ENCODE measurements at regions not wholly inside any gene's neighbourhood (a gene's known extent, or its start where the extent isn't known, plus 50 kb on each side); places are given as distances from the start of the nearest gene placed in this dataset.
"Not testable (repeated sequence)": the region's sequence is repeated elsewhere in the genome, so short reads cannot be mapped to it uniquely, and the experiment has no call there.

DNA sequence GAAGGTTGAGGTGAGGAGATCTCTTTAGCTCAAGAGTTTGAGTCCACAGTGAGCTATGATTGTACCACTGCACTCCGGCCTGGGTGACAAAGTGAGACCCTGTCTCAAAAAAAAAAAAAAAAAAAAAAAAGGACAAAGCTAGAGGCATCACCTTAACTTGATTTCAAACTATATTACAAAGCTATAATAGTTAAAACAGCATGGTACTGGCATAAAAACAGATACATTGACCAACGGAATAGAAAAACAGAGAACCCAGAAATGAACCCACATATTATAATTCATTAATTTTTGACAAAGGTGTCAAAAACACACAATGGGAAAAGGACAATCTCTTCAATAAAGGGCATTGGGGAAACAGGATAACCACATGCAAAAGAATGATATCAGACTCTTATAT is 50.8 kb upstream of the MBOAT1 start:
- no peak for DNase-seq

DNA sequence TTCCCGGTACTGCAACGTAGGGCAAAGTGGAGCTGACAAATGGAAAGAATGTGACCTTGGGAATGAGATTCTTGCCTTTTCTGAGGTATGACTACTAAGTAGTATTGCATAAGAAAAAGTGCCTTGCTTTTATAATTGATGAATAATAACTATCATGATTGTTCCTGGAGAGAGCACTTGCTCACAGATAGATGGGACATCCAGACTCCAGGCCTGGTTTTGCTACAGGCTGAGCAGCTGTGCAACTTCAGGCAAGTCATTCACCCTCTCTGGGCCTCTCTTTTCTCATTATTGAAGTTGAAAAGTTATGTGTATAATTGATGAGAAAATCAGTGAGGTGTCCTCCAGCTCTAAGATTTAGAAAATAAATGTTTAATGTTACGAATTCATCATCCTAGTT is 53.6 kb upstream of the MBOAT1 start:
- DNase-seq: no peak

DNA sequence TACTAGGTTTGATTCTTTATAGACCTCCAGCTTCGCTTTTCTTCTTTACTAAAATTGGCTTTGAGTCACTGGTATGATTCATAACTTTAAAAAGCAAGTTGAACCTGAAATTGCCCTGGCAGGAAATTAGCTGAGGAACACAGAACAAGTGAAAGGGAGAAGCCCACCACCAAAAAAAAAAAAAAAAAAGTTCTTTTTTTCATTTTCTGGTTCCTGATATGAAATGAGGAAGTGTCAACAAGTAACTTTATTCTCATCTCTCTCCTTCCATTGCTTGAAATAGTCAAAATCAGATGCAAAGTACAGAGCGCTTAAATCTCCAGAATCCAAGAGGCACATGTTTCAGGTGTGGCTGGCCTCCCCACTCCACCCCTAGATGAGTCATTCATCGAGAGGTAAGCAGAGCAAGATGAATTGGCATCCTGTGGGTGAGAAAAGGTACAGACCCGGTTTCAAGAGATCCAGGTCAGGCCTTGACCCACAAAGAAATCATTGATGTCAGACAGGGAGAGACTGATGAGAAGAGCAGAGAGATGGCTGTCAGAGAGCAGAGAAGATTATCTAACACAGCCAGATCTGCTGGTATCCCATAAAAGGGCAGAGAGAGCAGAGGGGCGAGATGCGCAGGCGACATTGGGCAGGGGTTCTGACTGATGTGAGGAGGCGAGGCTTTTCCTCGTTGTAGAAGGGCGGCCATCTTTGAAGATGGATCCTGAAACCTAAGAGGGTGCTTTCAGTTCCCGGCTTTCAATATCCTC is 54.8 kb upstream of the MBOAT1 start:
- DNase-seq: peak; percentile 9 to 65 (median 36)

DNA sequence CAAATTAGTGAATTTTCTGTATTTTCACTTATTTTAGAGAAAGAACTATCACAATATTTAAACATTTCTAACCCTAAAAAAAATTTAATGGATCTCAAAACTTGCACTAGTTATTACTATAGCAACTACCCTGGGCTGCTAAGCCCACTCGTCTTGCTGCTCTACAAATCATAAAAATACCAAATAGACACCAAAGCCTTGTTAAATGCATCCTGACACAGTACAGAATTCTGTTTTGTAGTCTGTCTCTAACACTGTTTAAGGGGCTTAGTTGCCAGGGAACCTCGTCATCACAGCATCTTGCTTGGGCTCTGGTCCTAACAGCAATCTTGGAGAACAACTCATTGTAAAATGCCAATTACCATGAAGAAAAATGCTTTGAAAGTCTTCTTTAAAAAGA is 56.9 kb upstream of the MBOAT1 start:
- DNase-seq: no peak

DNA sequence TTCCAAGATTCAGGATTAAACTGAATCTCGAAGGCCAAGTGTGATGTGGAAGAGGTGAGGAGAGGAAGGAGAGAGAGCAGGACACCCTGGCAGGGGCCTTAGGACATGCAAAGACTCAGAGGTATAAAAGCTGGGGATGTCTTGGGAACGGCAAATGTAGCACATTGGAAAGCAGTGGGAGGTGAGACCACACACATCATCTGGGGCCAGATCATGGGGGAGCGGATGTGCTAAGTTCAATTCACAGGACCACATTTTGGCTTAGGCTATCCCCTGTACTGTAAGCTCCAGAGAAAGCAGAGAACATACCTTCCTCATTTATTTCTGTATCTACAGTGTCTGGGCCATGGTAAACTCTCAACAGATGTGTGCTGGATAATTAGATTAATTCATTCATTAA is 59.5 kb upstream of the MBOAT1 start:
- DNase-seq: no peak

DNA sequence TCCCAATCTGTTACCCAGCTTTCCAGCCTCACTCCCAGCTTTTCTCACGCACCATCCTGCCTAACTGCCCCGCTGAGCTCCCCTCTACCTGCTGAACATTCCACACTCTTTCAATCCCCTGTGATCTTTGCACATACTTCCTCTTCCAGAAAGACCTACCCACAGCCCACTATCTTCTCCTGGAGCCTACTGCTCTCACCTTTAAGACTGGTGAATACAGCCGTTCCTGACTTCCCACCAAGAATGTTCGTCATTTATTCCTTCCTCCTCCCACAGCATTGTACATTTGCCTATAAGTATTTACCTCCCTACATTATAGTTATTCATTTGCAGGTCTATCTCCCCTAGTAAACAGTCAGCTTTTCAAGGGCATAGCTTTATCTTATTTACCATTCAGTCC is 61.9 kb upstream of the MBOAT1 start:
- DNase-seq: no peak

DNA sequence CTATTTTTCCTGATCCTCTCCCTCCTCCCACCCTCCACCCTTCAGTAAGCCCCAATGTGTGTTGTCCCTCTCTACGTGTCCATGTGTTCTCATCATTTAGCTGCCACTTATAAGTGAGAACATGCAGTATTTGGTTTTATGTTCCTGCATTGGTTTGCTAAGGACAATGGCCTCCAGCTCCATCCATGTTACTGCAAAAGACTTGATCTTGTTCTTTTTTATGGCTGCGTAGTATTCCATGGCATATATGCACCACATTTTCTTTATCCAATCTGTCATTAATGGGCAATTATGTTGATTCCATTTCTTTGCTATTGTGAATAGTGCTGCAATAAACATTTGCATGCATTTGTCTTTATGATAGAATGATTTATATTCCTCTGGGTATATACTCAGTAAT is 63.6 kb upstream of the MBOAT1 start:
- DNase-seq: not testable (repeated sequence)

DNA sequence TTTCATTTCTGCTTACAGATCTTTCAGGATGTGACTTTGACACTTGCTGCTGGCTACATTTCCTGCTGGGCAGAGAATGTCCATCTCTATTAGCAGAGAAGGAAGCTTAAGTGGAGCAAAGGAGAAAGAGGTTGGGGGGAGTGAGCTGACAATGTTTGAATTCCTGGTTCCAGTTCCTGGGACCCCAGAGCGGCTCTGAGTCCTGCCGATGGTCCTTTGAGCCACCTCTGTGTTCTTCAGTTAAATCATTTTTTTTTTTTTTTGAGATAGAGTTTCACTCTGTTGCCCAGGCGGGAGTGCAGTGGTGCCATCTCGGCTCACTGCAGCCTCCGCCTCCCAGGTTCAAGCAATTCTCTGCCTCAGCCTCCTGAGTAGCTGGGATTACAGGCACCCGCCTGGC is 65.5 kb upstream of the MBOAT1 start:
- DNase-seq: not testable (repeated sequence)

DNA sequence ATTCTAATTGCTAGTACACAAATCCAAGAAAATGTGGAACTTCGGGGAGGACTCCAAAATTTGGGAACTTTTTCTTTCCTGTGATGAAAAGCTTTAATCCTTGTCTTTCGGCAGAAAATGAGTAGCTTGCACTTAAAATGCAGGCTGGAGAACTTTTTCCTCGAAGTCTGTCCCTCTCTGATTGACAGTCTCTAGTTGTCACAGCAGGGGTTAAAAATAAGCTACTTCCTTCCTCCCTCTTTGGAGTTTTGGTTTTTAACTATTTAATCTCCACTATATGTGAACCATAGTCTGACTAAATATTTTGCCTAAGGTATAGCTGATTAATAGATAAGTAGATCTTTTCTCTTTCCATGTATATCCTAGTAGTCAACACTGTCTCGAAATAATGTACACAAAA is 66.8 kb upstream of the MBOAT1 start:
- DNase-seq: no peak

DNA sequence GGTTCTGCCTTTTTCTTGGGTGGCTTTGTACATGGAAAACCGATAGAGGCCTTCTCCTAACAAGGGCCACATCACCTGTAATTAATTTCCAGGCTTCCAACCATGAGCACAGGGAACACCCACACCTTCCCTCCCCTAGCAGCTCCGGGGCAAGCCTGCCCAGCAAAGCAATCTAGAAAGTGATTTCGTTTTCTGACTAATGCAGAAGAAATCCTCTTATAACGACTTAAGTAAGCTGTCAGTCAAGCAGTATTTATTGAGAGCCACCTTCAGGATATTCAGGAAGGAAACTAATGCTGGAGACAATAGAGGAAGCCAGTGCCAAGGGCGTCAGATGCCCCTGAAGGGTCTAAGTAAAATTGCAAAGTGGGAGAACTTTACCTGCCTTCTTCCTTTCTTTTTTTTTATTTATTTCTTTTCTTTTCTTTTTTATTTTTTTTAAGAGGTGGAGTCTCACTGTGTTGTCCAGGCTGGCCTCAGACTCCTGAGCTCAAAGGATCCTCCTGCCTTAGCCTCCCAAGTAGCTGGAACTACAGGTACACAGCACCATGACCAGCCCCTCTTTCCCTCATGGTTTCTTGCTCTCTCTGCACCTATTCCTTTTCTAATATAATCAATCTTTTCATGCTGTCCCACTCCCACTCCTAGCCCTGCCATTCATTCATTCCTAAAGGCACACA is 67.5 kb upstream of the MBOAT1 start:
- no peak for DNase-seq

DNA sequence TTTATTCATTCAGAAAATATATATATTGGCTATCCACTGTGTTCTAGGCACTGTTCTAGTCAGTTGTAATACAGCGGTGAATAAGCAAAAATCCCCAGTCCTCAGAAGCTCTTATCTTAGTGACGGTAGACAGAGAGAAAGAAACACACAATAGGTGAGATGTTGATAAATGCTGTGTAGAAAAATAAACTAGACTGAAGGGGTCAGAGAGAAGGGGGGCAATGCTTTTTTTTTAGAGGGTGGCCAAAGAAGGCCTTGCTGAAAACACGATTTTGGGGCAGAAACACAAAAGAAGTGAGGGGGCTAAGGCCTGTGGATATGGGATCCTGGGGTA is 68.0 kb upstream of the MBOAT1 start:
- DNase-seq: no peak

DNA sequence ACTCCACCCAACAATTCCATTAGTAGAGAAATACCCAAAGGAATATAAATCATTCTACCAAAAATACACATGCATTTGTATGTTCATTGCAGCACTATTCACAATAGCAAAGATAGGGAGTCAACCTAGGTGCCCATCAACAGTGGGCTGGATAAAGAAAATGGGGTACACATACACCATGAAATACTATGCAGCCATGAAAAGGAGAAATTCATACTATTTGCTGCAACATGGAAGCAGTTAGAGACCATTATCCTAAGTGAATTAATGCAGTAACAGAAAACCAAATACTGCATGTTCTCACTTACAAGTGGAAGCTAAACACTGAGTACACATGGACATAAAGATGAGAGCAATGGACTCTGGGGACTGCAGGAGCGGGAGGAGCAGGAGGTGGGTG is 72.4 kb upstream of the MBOAT1 start:
- no peak for DNase-seq

DNA sequence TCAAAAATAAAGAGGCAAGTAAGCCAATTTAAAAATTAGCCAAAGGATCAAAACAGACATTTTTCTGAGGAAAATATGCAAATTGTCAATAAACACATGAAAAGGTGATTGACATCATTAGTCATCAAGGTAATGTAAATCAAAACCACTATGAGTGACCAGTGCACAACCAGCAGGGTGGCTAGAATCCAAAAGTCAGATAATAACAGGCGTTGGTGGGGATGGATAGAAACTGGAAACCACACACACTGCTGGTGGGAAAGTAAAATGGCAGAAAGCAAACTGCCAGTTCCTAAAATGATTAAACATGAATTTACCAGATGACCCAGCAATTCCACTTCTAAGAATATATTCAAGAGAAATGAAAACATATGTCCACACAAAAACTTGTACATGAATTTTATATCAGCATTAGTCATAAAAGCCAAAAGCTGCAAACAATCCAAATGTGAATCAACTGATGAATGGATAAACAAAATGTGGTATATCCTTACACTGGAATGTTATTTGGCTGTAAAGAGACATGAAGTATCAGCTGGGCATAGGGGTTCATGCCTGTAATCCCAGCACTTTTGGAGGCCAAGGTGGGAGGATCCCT is 74.8 kb upstream of the MBOAT1 start:
- DNase-seq: no peak

DNA sequence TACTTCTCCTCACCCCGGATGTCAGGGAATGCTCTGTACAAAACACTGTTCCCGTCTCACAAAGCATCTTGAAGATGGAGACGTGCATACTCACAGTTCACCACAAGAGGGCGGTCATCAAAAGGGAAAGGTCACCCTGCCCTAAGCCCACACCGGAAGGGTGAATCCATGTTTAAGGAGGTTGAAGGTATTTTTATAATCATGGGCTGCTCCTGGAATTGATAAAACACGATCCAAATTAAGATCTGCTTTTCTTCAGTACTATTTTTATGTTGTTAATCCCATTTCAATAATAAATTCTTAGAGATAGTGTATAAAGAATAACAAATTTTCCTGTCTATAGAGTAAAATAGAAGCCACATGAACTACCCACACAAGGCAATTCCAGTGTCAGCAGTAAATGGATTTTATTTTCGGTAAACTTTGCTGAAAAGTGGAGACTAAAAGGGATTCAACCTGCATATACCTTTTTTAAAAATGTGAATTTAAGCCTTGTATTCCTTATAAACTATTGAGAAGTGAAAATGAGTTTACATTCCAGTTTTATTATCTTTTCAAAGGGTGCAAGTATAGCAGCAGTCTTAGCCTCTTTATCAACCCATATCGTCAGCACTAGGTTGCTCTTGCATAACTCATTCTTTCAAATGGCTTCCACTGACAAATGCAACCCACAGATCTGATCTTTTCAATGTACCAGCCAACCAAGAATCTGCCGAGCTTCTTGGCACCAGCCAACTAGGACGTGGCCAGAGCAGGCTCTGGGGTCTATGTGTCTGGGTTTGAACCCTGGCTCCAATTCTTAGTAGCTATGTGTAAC is 79.7 kb upstream of the MBOAT1 start:
- peak; percentile 83 to 91 (median 89) for DNase-seq

DNA sequence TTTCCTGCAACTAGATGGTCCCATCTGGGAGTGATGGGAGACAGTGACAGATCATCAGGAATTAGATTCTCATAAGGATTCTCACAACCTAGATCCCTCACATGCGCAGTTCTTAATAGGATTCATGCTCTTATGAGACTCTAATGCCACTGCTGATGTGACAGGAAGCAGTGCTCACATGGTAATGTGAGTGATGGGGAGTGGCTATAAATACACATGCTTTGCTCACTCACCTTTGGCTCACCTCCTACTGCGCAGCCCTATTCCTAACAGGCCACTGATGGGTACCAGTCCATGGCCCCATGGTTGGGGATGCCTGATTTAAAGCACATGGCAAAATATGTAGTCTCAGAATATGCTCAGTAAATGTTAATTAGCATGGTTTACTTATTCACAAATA is 80.6 kb upstream of the MBOAT1 start:
- no peak for DNase-seq

DNA sequence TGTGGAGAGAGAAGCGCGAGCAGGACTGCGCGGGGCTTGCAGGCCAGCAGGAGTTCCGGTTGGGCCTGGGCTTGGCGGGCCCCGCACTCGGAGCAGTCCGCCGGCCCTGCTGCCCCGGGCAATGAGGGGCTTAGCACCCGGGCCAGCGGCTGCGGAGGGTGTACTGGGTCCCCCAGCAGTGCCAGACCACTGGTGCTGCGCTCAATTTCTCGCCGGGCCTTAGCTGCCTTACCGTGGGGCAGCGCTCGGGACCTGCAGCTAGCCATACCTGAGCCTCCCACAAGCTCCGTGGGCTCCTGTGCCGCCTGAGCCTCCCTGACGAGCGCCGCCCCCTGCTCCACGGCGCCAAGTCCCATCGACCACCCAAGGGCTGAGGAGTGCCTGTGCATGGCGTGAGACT is 89.0 kb upstream of the MBOAT1 start:
- no peak for DNase-seq

DNA sequence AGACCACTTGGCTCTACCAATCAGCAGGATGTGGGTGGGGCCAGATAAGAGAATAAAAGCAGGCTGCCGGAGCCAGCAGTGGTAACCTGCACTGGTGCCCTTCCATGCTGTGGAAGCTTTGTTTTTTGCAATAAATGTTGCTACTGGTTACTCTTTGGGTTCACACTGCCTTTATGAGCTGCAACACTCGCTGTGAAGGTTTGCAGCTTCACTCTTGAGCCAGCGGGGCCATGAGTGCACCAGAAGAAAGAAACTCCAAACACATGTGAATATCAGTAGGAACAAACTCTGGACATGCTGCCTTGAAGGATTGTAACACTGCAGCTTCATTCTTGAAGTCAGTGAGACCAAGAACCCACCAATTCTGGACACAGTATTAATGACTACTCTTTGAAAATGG is 89.9 kb upstream of the MBOAT1 start:
- no peak for DNase-seq

DNA sequence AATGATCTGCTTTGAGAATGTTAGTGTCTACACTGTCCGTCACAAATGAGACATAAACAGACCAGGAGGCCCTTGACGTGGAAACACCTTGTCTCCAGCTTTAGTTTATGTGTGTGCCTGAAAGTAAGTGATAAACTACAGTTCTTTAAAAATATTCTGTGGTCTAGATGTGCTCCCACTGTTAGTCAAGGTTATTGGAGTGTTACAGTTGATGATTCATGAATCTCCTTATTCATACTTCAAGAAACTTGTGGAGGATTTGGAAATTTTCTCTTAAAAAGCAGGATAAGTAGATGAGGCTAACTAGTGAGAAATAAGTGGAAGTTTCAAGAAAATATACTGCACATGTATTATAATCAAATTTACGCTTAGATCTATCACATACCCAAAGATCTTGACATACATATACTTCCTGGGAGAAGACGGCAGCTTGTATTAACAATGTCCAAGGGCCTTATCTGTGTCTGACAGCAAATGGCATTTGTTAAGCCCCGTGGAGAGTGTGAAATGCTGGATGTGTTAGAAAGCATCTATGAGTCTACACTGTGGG is 90.5 kb upstream of the MBOAT1 start:
- no peak for DNase-seq

DNA sequence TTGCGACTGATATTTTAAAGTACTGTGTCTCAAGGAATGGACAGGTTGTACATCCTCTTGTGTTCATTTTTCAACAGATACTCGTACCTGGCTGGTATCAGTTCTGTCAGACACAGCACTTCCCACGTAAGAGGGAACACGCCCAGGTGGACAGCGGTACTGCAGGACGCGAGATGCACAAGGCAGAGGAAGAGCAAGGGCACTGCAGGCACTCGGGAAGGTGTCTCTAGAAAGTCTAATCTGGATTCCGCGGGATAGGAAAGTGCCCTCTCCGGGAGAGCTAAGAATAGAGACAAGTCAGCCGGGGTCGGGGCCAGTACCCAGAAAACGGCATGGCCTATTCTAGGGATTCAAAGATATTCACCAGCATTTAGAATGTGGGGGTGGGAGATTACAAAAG is 94.2 kb upstream of the MBOAT1 start:
- DNase-seq: no peak

DNA sequence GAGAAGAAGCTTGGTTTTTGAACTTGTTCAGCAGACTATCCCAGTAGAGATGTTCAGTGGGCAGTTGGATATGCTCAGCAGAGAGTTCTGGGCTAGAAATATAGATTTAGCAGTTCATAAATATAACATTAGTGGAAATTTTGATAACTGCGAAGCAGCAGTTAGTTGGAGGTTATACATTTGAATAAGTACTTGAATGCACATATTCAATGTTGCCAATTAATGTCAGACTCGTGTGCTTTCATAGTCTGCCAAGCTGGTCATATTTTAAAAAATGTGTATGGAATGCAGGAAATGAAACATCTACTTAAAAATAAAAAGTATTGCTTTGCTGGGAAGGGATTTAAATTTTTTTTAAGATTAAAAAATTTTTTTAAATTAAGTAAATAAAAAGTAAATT is 92.5 kb upstream of the E2F3 start:
- DNase-seq: no peak

DNA sequence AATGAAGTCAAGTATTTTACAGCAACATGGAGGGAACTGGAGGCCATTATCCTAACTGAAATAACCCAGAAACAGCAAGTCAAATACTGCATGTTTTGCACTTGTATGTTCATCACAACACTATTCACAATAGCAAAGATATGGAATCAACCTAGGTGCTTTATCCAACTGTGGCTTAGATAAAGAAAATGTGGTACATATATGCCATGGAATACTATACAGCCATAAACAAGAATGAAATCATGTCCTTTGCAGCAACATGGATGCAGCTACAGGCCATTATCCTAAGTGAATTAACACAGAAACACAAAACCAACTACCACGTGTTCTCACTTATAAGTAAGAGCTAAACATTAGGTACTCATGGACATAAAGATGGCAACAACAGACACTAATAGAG is 91.5 kb upstream of the E2F3 start:
- no peak for DNase-seq

DNA sequence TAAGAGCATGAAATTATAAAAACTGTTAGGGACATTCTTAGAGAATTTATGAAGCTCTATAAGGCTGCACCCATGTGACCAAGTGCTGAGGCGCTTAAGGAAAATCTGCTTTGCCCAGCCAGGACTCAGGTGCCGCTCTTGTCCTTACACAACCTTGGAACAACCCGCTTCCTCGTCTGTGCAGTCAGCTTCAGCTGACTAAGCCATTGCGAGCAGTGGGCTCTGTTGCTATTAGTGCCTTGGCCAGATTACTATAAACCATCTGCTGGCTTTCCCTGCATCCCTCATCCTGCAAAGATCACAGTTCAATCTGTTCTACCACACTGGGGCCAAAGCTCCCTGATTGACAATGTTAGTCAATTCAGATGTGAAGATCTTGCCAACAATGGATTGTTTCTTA is 89.1 kb upstream of the E2F3 start:
- DNase-seq: peak; percentile 22 to 38 (median 25)

DNA sequence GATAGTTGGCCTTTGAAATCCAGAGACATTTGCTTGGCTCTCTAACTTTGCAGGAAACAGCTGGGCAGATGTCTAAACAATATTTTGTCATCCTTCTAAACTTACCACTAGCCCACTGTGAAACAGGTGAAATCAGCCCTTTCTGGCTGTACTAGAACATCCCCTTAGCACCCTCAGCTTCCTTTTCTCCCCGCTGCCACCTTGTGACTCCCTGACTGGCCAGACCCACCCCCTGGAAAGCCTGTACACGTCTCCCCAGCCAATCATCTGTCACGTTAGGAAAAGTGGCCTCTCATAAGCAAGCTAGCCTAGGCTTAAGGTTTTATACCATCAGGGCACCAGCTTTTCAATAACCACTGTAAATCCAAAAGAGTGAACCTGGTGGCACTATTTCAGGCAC is 88.6 kb upstream of the E2F3 start:
- DNase-seq: peak in 1 of 3 donors; percentile 28

Measured in suppressor macrophage treated with lipopolysaccharide for 1 hour (primary cell).